HepG2 (cell line): ENCODE measurements at regions not wholly inside any gene's neighbourhood (a gene's known extent, or its start where the extent isn't known, plus 50 kb on each side); places are given as distances from the start of the nearest gene placed in this dataset.
"Not testable (repeated sequence)": the region's sequence is repeated elsewhere in the genome, so short reads cannot be mapped to it uniquely, and the experiment has no call there.

Experiments used
- ASH2L ChIP-seq: fragments of 300-600, 200-600 bp; sonication (generic); IDR thresholded peaks from 2 replicates; pipeline ENCODE4 v1.7.0; 2017; ENCODE audit warnings: low read depth, mild to moderate bottlenecking, moderate library complexity, mixed read lengths, low read length; ENCODE audit not compliant: insufficient read length
- CTCF ChIP-seq: sonication (generic); formaldehyde crosslinking; IDR thresholded peaks from 2 replicates; pipeline ENCODE4 v1.5.0; 2020; ENCODE audit warnings: mild to moderate bottlenecking, missing genetic modification reagents, moderate library complexity
- HMG20A ChIP-seq: IDR thresholded peaks from 2 replicates; pipeline ENCODE4 v1.6.1; 2016; ENCODE audit warnings: borderline replicate concordance
- JUND ChIP-seq: sonication (generic); formaldehyde crosslinking; IDR thresholded peaks from 2 replicates; pipeline ENCODE4 v1.8.0; 2022; ENCODE audit warnings: mild to moderate bottlenecking, missing genetic modification reagents
- KDM6A ChIP-seq: IDR thresholded peaks from 2 replicates; pipeline ENCODE4 v1.6.1; 2016; ENCODE audit warnings: low read depth
- PREB ChIP-seq: sonication (generic); formaldehyde crosslinking; IDR thresholded peaks from 2 replicates; pipeline ENCODE4 v1.4.0; 2020; ENCODE audit warnings: missing genetic modification reagents
- ZHX2 ChIP-seq, 2 experiments: sonication (generic) in 1 of 2; formaldehyde crosslinking in 1 of 2; IDR thresholded peaks; 2 replicates each; pipeline versions ENCODE4 v1.6.1 to v1.9.0; 2014 to 2022; ENCODE audit warnings: antibody characterized with exemption in 1 of 2, borderline replicate concordance in 1 of 2, inconsistent platforms in 1 of 2, low read depth in 1 of 2, missing genetic modification reagents in 1 of 2

- not testable (repeated sequence) for TF ChIP-seq CTCF; JUND; HMG20A (CRISPR knock-in tag); KDM6A (CRISPR knock-in tag); ZHX2 (IDR thresholded peaks at IDR 0.05; ENCODE audit: low read depth); ZHX2 (CRISPR knock-in tag; IDR thresholded peaks at IDR 0.05; ENCODE audit: borderline replicate concordance); PREB (CRISPR knock-in tag); ASH2L
Observed at GRCh38 chr6:158888171-158888570, 69.0 kb upstream of the EZR start.
